GM18873 (cell line): ENCODE measurements at regions not wholly inside any gene's neighbourhood (a gene's known extent, or its start where the extent isn't known, plus 50 kb on each side); places are given as distances from the start of the nearest gene placed in this dataset.
"Not testable (repeated sequence)": the region's sequence is repeated elsewhere in the genome, so short reads cannot be mapped to it uniquely, and the experiment has no call there.

Experiments used
- ATAC-seq: cut with Tn5 transposase; IDR thresholded peaks from one replicate; pipeline ENCODE4 v1.9.1; 2021; ENCODE audit warnings: mild to moderate bottlenecking, moderate library complexity, moderate number of reproducible peaks; ENCODE audit not compliant: unreplicated experiment, low FRiP score

GRCh38 chr2:215571689-215572088 is 135.8 kb upstream of the FN1 start:
- no peak for ATAC-seq

GRCh38 chr2:215567504-215567903 is 131.6 kb upstream of the FN1 start:
- no peak for ATAC-seq

- ATAC-seq, result no peak
Measured at GRCh38 chr2:215565897-215566296, 130.0 kb upstream of the FN1 start.

GRCh38 chr2:215557701-215558100 is 121.8 kb upstream of the FN1 start:
- no peak for ATAC-seq

- ATAC-seq, result no peak
Measured at GRCh38 chr2:215556979-215557378, 121.1 kb upstream of the FN1 start.

- no peak for ATAC-seq
Measured at GRCh38 chr2:215554689-215555498, 119.0 kb upstream of the FN1 start.

GRCh38 chr2:215553946-215554345 is 118.1 kb upstream of the FN1 start:
- ATAC-seq, result no peak

- ATAC-seq, result no peak
Measured at GRCh38 chr2:215552144-215552580, 116.3 kb upstream of the FN1 start.

- ATAC-seq, result no peak
Measured at GRCh38 chr2:215550331-215550730, 114.5 kb upstream of the FN1 start.

- no peak for ATAC-seq
Measured at GRCh38 chr2:215548714-215549113, 112.8 kb upstream of the FN1 start.

- no peak for ATAC-seq
Measured at GRCh38 chr2:215542690-215543089, 106.8 kb upstream of the FN1 start.

- ATAC-seq, result no peak
Measured at GRCh38 chr2:215540658-215541057, 104.8 kb upstream of the FN1 start.

- no peak for ATAC-seq
Measured at GRCh38 chr2:215537611-215538010, 101.7 kb upstream of the FN1 start.

GRCh38 chr2:215536510-215536909 is 100.6 kb upstream of the FN1 start:
- no peak for ATAC-seq

- no peak for ATAC-seq
Measured at GRCh38 chr2:215535741-215536140, 99.9 kb upstream of the FN1 start.

GRCh38 chr2:215535125-215535668 is 99.3 kb upstream of the FN1 start:
- ATAC-seq, result no peak

- not testable (repeated sequence) for ATAC-seq
Measured at GRCh38 chr2:215533716-215534115, 97.8 kb upstream of the FN1 start.

- no peak for ATAC-seq
Measured at GRCh38 chr2:215532844-215533243, 97.0 kb upstream of the FN1 start.

GRCh38 chr2:215531284-215531683 is 95.4 kb upstream of the FN1 start:
- no peak for ATAC-seq

GRCh38 chr2:215530191-215530968 is 94.5 kb upstream of the FN1 start:
- no peak for ATAC-seq

- no peak for ATAC-seq
Measured at GRCh38 chr2:215529271-215529670, 93.4 kb upstream of the FN1 start.
